ENCODE measurements at regions not wholly inside any gene's neighbourhood (a gene's known extent, or its start where the extent isn't known, plus 50 kb on each side); places are given as distances from the start of the nearest gene placed in this dataset.

DNA sequence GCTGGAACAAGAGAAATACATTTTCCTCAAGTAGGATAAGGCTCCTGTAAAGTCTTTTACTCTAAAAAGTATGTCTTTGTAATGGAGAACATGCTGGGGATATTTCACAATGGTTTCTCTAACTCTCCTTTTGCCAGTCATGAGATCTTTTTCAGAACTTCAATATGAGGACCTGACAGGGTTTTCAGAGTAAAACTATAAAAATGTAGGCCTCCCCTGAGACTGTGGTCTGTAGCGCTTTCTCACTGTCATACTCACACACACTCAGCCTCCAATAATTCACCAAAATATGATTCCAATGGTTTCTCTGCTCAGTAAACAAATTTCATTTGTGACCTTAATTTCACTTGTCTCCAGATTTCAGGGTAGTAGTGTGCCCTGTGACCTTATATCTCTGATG, 440.1 kb upstream of the PTBP2 start:
- no peak for TF ChIP-seq POLR2A (IDR thresholded peaks at IDR 0.05; ENCODE audit: low read depth)
- TF ChIP-seq, protein P1, sequence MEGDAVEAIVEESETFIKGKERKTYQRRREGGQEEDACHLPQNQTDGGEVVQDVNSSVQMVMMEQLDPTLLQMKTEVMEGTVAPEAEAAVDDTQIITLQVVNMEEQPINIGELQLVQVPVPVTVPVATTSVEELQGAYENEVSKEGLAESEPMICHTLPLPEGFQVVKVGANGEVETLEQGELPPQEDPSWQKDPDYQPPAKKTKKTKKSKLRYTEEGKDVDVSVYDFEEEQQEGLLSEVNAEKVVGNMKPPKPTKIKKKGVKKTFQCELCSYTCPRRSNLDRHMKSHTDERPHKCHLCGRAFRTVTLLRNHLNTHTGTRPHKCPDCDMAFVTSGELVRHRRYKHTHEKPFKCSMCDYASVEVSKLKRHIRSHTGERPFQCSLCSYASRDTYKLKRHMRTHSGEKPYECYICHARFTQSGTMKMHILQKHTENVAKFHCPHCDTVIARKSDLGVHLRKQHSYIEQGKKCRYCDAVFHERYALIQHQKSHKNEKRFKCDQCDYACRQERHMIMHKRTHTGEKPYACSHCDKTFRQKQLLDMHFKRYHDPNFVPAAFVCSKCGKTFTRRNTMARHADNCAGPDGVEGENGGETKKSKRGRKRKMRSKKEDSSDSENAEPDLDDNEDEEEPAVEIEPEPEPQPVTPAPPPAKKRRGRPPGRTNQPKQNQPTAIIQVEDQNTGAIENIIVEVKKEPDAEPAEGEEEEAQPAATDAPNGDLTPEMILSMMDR (IDR thresholded peaks at IDR 0.05) = no peak
- no peak for TF ChIP-seq POLR2AphosphoS5 (IDR thresholded peaks at IDR 0.05)
